WTC11 (cell line): ENCODE measurements at regions not wholly inside any gene's neighbourhood (a gene's known extent, or its start where the extent isn't known, plus 50 kb on each side); places are given as distances from the start of the nearest gene placed in this dataset.

ENCODE experiments used
- AFF4 ChIP-seq: sonication (generic); formaldehyde crosslinking; IDR thresholded peaks from 2 replicates; pipeline ENCODE4 v1.8.1; 2023; ENCODE audit warnings: mild to moderate bottlenecking, missing genetic modification reagents, borderline replicate concordance
- CBFB ChIP-seq: sonication (generic); formaldehyde crosslinking; IDR thresholded peaks from 2 replicates; pipeline ENCODE4 v1.8.1; 2022; ENCODE audit warnings: mild to moderate bottlenecking, low read depth, missing genetic modification reagents
- CREM ChIP-seq: sonication (generic); formaldehyde crosslinking; IDR thresholded peaks from 2 replicates; pipeline ENCODE4 v1.8.1; 2022; ENCODE audit warnings: mild to moderate bottlenecking, missing genetic modification reagents, moderate library complexity
- CTCF ChIP-seq: fragments of 200-600 bp; IDR thresholded peaks from 2 replicates; pipeline ENCODE4 v1.8.0; 2022; ENCODE audit warnings: antibody characterized with exemption
- E2F5 ChIP-seq: sonication (generic); formaldehyde crosslinking; IDR thresholded peaks from 2 replicates; pipeline ENCODE4 v1.8.1; 2022; ENCODE audit warnings: mild to moderate bottlenecking, moderate library complexity, missing genetic modification reagents
- IRF2 ChIP-seq: sonication (generic); formaldehyde crosslinking; IDR thresholded peaks from 2 replicates; pipeline ENCODE4 v1.8.0; 2022; ENCODE audit warnings: low read depth, missing genetic modification reagents, borderline replicate concordance
- JUN ChIP-seq: sonication (generic); formaldehyde crosslinking; IDR thresholded peaks from 2 replicates; pipeline ENCODE4 v1.8.0; 2023; ENCODE audit warnings: mild to moderate bottlenecking, missing genetic modification reagents
- SP1 ChIP-seq: sonication (generic); formaldehyde crosslinking; conservative IDR thresholded peaks from 2 replicates; pipeline ENCODE4 v1.8.1; 2022; ENCODE audit warnings: missing genetic modification reagents
- STAT6 ChIP-seq: sonication (generic); formaldehyde crosslinking; conservative IDR thresholded peaks from 2 replicates; pipeline ENCODE4 v1.8.1; 2023; ENCODE audit warnings: mild to moderate bottlenecking, low read depth, missing genetic modification reagents, moderate library complexity
- TCF7 ChIP-seq: sonication (generic); formaldehyde crosslinking; IDR thresholded peaks from 2 replicates; pipeline ENCODE4 v1.8.0; 2022; ENCODE audit warnings: mild to moderate bottlenecking, low read depth, missing genetic modification reagents, moderate library complexity
- USF1 ChIP-seq: sonication (generic); formaldehyde crosslinking; IDR thresholded peaks from 2 replicates; pipeline ENCODE4 v1.8.0; 2022; ENCODE audit warnings: mild to moderate bottlenecking, missing genetic modification reagents
- USF2 ChIP-seq: sonication (generic); formaldehyde crosslinking; IDR thresholded peaks from 2 replicates; pipeline ENCODE4 v1.8.1; 2023; ENCODE audit warnings: mild to moderate bottlenecking, missing genetic modification reagents, moderate library complexity
- ZNF263 ChIP-seq: sonication (generic); formaldehyde crosslinking; IDR thresholded peaks from 2 replicates; pipeline ENCODE4 v1.8.1; 2022; ENCODE audit warnings: low read depth, mild to moderate bottlenecking, moderate library complexity, missing genetic modification reagents

- TF ChIP-seq CTCF (no peak), CREM (no peak), AFF4 (CRISPR knock-in tag) (no peak), SP1 (CRISPR knock-in tag) (no peak), JUN (CRISPR knock-in tag) (no peak), E2F5 (no peak), USF1 (no peak), TCF7 (CRISPR knock-in tag) (no peak), IRF2 (CRISPR knock-in tag) (no peak), USF2 (no peak), STAT6 (CRISPR knock-in tag) (no peak), ZNF263 (no peak), CBFB (no peak)
Observed at GRCh38 chrX:125398959-125399440, 79.3 kb downstream of the TEX13C start.
